Lung (tissue), 11 donors: ENCODE measurements at regions not wholly inside any gene's neighbourhood (a gene's known extent, or its start where the extent isn't known, plus 50 kb on each side); places are given as distances from the start of the nearest gene placed in this dataset.

Experiments used
- ATAC-seq: fragments of 200-7000 bp; cut with Tn5 transposase; one replicate; pipeline ENCODE4 v1.9.1; 2020; ENCODE audit warnings: moderate number of reproducible peaks; ENCODE audit not compliant: insufficient read depth, low FRiP score
- DNase-seq, 3 donors: peaks; one replicate each; pipeline ENCODE4 v3.0.0-alpha.2; 2013 to 2017
- H3K27ac ChIP-seq, 2 donors: one replicate each; pipeline ENCODE4 v1.5.1; 2013; ENCODE audit warnings: mild to moderate bottlenecking in 2 of 2, moderate library complexity in 2 of 2, control low read depth in 1 of 2, inconsistent platforms in 1 of 2, low read depth in 1 of 2, low read length in 1 of 2
- H3K27me3 ChIP-seq, 3 donors: one replicate each; pipeline ENCODE4 v1.5.1; 2013; ENCODE audit warnings: low read length in 2 of 3; ENCODE audit not compliant: control insufficient read depth in 3 of 3, insufficient read depth in 3 of 3
- H3K36me3 ChIP-seq, 4 donors: one replicate each; pipeline ENCODE4 v1.5.1; 2013; ENCODE audit warnings: low read length in 4 of 4, mild to moderate bottlenecking in 1 of 4, moderate library complexity in 1 of 4; ENCODE audit not compliant: control insufficient read depth in 4 of 4, insufficient read depth in 4 of 4
- H3K4me1 ChIP-seq, 5 donors: one replicate each; pipeline ENCODE4 v1.5.1; 2013; ENCODE audit warnings: low read length in 5 of 5, mild to moderate bottlenecking in 2 of 5, moderate library complexity in 1 of 5; ENCODE audit not compliant: control insufficient read depth in 5 of 5, insufficient read depth in 5 of 5
- H3K4me3 ChIP-seq: one replicate; pipeline ENCODE4 v1.5.1; 2013; ENCODE audit warnings: mild to moderate bottlenecking, control low read depth, moderate library complexity
- H3K9ac ChIP-seq, 2 donors: one replicate each; pipeline ENCODE4 v1.5.1; 2013; ENCODE audit warnings: low read length in 2 of 2, control low read depth in 1 of 2; ENCODE audit not compliant: insufficient read depth in 1 of 2
- H3K9me3 ChIP-seq, 4 donors: one replicate each; pipeline ENCODE4 v1.5.1; 2013; ENCODE audit warnings: low read length in 3 of 4, mild to moderate bottlenecking in 1 of 4, moderate library complexity in 1 of 4; ENCODE audit not compliant: control insufficient read depth in 4 of 4, insufficient read depth in 3 of 4
- WGBS, 2 donors: extraction: QIAGEN DNeasy Blood & Tissue Kit; methylation state at CpG; one replicate each; pipeline ENCODE4 v1.1.7; 2013; 5-methylcytosine and 5-hydroxymethylcytosine counted together
- TF ChIP-seq, protein P1 (sequence below): IDR thresholded peaks from 2 replicates; pipeline ENCODE4 v1.5.1; 2012; ENCODE audit warnings: mild to moderate bottlenecking; ENCODE audit errors: control extremely low read depth, extremely low read depth
- donor health status: control.
- donor health status: control.
- donor health status: Bipolar disorder and iron deficiency.
- donor health status: healthy.
- donor health status: DM: yes; HTN: yes; CAD: no.

DNA sequence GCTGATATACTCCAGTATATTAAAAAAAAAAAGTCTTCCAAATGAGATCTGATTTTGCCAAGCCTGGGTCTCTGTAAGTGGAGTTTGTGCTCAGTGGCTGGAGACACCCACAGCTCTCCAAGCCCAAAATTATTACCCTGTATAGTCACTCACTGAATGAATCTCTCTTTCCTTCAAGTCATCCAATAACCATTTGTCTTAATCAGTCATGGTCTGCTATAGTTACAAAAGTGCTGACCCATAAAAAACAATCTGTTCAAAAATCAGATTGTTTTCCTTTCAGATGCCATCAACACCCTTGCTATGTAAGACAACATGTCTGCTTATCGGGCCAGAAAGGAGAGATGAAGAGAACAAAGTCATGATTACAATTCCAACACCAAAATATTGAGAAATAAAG, 159.4 kb upstream of the FST start:
- WGBS, 2 donors, result 82 to 85% methylated on average over 1 of the region's 1 CpG
- ATAC-seq (no peak), DNase-seq (no peak)
- no peaks in the 10 kb centered on the region for H3K27me3 ChIP-seq
- TF ChIP-seq, protein P1, sequence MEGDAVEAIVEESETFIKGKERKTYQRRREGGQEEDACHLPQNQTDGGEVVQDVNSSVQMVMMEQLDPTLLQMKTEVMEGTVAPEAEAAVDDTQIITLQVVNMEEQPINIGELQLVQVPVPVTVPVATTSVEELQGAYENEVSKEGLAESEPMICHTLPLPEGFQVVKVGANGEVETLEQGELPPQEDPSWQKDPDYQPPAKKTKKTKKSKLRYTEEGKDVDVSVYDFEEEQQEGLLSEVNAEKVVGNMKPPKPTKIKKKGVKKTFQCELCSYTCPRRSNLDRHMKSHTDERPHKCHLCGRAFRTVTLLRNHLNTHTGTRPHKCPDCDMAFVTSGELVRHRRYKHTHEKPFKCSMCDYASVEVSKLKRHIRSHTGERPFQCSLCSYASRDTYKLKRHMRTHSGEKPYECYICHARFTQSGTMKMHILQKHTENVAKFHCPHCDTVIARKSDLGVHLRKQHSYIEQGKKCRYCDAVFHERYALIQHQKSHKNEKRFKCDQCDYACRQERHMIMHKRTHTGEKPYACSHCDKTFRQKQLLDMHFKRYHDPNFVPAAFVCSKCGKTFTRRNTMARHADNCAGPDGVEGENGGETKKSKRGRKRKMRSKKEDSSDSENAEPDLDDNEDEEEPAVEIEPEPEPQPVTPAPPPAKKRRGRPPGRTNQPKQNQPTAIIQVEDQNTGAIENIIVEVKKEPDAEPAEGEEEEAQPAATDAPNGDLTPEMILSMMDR, result no peak
- H3K36me3 ChIP-seq, result no peaks in the 10 kb centered on the region
- no peak overlapping the region for H3K27ac ChIP-seq
- H3K9me3 ChIP-seq, result peaks cover 0 to 2% (median under 1%) of the 10 kb centered on the region in 4 donors
- no peak overlapping the region for H3K9ac ChIP-seq
- no peaks in the 10 kb centered on the region for H3K4me1 ChIP-seq
- no peak overlapping the region for H3K4me3 ChIP-seq

DNA sequence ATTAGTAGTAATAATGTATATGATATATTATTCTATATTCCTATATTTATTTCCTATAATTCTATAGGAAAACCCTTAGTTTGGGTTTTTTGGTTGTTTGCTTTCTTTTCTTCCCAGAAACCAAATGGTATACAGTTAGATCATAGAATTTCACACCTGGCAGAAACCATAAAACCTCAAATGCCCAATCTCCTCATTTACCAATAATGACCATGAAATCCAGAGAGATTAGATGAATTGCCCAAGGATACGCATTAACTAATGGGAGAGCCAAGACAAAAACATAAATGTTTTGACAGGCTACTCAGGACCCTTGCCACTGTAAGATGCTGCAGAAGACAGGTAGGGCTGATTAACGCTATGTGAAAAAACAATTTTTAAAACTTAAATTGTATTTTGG, 158.7 kb upstream of the FST start:
- WGBS, 2 donors, result 97% methylated on average over 2 of the region's 2 CpGs

DNA sequence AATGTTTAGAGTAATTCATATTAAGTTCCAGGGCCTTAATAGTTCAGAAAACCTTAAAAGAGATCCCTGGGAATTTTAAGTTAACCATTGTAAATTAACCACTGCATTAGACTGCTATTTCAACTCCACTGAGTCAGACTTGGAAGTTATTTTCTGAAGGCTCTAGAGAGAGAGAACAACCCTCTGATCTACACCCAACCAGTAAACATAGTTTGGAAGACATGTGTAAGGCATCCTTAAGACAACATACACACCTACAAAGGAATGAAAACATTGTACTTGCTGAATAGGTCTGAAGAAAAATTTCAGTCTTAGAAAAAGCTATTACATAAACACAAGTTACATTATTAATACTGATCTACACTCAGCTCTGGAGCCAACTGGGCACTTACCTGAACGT, 158.2 kb upstream of the FST start:
- H3K9ac ChIP-seq, result no peak overlapping the region
- DNase-seq, result no peak
- 71 to 74% methylated on average over 1 of the region's 1 CpG for WGBS, 2 donors

More for the DNA sequence above, 158.7 kb upstream of the FST start:
- Histone ChIP-seq H3K36me3 (no peaks in the 10 kb centered on the region), H3K4me1 (no peaks in the 10 kb centered on the region), H3K27me3 (no peaks in the 10 kb centered on the region), H3K9me3 (peaks cover 0 to 2% (median 0%) of the 10 kb centered on the region in 4 donors), H3K4me3 (no peak overlapping the region), H3K9ac (no peak overlapping the region), H3K27ac (no peak overlapping the region)
- ATAC-seq, result no peak
- TF ChIP-seq, protein P1, result no peak
- no peak for DNase-seq

More for the DNA sequence above, 158.2 kb upstream of the FST start:
- peaks cover 0 to 2% (median 0%) of the 10 kb centered on the region in 4 donors for H3K9me3 ChIP-seq
- no peaks in the 10 kb centered on the region for H3K4me1 ChIP-seq
- no peak overlapping the region for H3K27ac ChIP-seq
- no peak overlapping the region for H3K4me3 ChIP-seq
- H3K36me3 ChIP-seq, result no peaks in the 10 kb centered on the region
- TF ChIP-seq, protein P1, result no peak
- no peaks in the 10 kb centered on the region for H3K27me3 ChIP-seq
- no peak for ATAC-seq
